Spleen (tissue), 11 donors: ENCODE measurements at regions not wholly inside any gene's neighbourhood (a gene's known extent, or its start where the extent isn't known, plus 50 kb on each side); places are given as distances from the start of the nearest gene placed in this dataset.

Experiments
- DNase-seq: peaks from one replicate; pipeline ENCODE4 v3.0.0-alpha.2; 2020
- H3K27ac ChIP-seq, 8 donors: fragments of 200-600 bp; sonication (generic) in 7 of 8; 1 replicate in 4 of 8; 2 replicates in 4 of 8; pipeline versions ENCODE4 v1.5.0 to v1.8.0; 2016 to 2021; ENCODE audit warnings: inconsistent platforms in 4 of 8, mild to moderate bottlenecking in 4 of 8, moderate library complexity in 1 of 8
- H3K27me3 ChIP-seq, 7 donors: fragments of 200-600 bp; sonication (generic) in 6 of 7; replicated peaks in 1 of 7; 1 replicate in 4 of 7; 2 replicates in 3 of 7; pipeline versions ENCODE4 v1.5.0 to v1.8.0; 2016 to 2021; ENCODE audit warnings: inconsistent platforms in 3 of 7, mild to moderate bottlenecking in 1 of 7
- H3K36me3 ChIP-seq, 6 donors: fragments of 200-600 bp; sonication (generic) in 5 of 6; 1 replicate in 4 of 6; 2 replicates in 2 of 6; pipeline versions ENCODE4 v1.5.0 to v1.8.0; 2016 to 2021; ENCODE audit warnings: inconsistent platforms in 2 of 6
- H3K4me1 ChIP-seq, 6 donors: fragments of 200-600 bp; sonication (generic) in 5 of 6; 1 replicate in 3 of 6; 2 replicates in 3 of 6; pipeline versions ENCODE4 v1.5.0 to v1.8.0; 2016 to 2021; ENCODE audit warnings: inconsistent platforms in 3 of 6
- H3K4me3 ChIP-seq, 8 donors: fragments of 200-600 bp; sonication (generic) in 7 of 8; 1 replicate in 4 of 8; 2 replicates in 4 of 8; pipeline versions ENCODE4 v1.5.0 to v1.8.0; 2016 to 2021; ENCODE audit warnings: inconsistent platforms in 4 of 8, mild to moderate bottlenecking in 4 of 8, moderate library complexity in 2 of 8
- H3K9me3 ChIP-seq, 8 donors: fragments of 200-600 bp; sonication (generic) in 7 of 8; 1 replicate in 4 of 8; 2 replicates in 4 of 8; pipeline versions ENCODE4 v1.5.0 to v1.8.0; 2016 to 2021; ENCODE audit warnings: inconsistent platforms in 4 of 8
- CTCF ChIP-seq, 11 experiments: fragments of 200-600 bp in 7 of 11; fragments of 450-650 bp in 4 of 11; sonication (generic) in 4 of 11; IDR thresholded peaks in 8 of 11; conservative IDR thresholded peaks in 3 of 11; 1 replicate in 7 of 11; 2 replicates in 4 of 11; pipeline versions ENCODE4 v1.4.0 to v1.8.0; 2016 to 2021; ENCODE audit warnings: antibody characterized with exemption in 11 of 11, inconsistent platforms in 4 of 11, mild to moderate bottlenecking in 1 of 11
- POLR2A ChIP-seq, 3 donors: fragments of 450-650 bp; IDR thresholded peaks; one replicate each; pipeline ENCODE4 v1.5.1; 2017; ENCODE audit warnings: antibody characterized with exemption in 3 of 3, mild to moderate bottlenecking in 1 of 3
- POLR2AphosphoS5 ChIP-seq, 3 donors: sonication (generic); formaldehyde crosslinking; IDR thresholded peaks; one replicate each; pipeline ENCODE4 v1.5.1; 2017; ENCODE audit warnings: antibody characterized with exemption in 3 of 3
- WGBS, 5 donors: extraction: QIAGEN DNeasy Blood & Tissue Kit in 3 of 5; methylation state at CpG; one replicate each; pipeline versions ENCODE4 v1.1.5 to v1.1.7; 2013 to 2018; 5-methylcytosine and 5-hydroxymethylcytosine counted together
- intact Hi-C: fragments of 100-400 bp; cut with DNase I; formaldehyde crosslinking; loops from one replicate; pipeline ENCODE4 v1.15.0; 2023; ENCODE audit warnings: low total_unique reads
- donor health status: healthy with polysubstance abuse.
- donor health status: DM: no; HTN: no; CAD: no; lungs with moderate emphysema.
- donor health status: DM: no; HTN: no; CAD: no.
- donor health status: Bipolar disorder and iron deficiency.
- donor health status: healthy.
- donor health status: DM: no; HTN: no; CAD: no.
- donor health status: DM: yes; HTN: yes; CAD: no.

GRCh38 chr10:8721650-8722049 lies 667.2 kb downstream of the GATA3 start:
- Histone ChIP-seq H3K4me3 (no peak overlapping the region), H3K36me3 (no peaks in the 10 kb centered on the region), H3K27me3 (no peaks in the 10 kb centered on the region), H3K9me3 (peaks cover 5 to 58% (median 43%) of the 10 kb centered on the region in 8 donors), H3K27ac (no peak overlapping the region), H3K4me1 (no peaks in the 10 kb centered on the region)
- 42 to 72% (median 66%) methylated on average over 3 of the region's 3 CpGs for WGBS, 5 donors
- TF ChIP-seq POLR2A (IDR thresholded peaks at IDR 0.05) (no peak), POLR2AphosphoS5 (IDR thresholded peaks at IDR 0.05) (no peak), CTCF (IDR thresholded peaks at IDR 0.05 in 8 of 11, conservative IDR thresholded peaks at IDR 0.05 in 3 of 11) (no peak)
- no peak for DNase-seq
- intact Hi-C loops: no loop called here

GRCh38 chr10:8722835-8723234 lies 668.3 kb downstream of the GATA3 start:
- Histone ChIP-seq H3K27me3 (no peaks in the 10 kb centered on the region), H3K9me3 (peaks cover 3 to 51% (median 36%) of the 10 kb centered on the region in 8 donors), H3K36me3 (no peaks in the 10 kb centered on the region), H3K4me3 (no peak overlapping the region), H3K4me1 (no peaks in the 10 kb centered on the region), H3K27ac (no peak overlapping the region)
- WGBS, 5 donors: 76 to 89% (median 84%) methylated on average over 4 of the region's 4 CpGs
- intact Hi-C loops: no loop called here
- no peak for DNase-seq
- no peak for TF ChIP-seq POLR2A (IDR thresholded peaks at IDR 0.05)
- no peak for TF ChIP-seq POLR2AphosphoS5 (IDR thresholded peaks at IDR 0.05)
- TF ChIP-seq CTCF (IDR thresholded peaks at IDR 0.05 in 8 of 11, conservative IDR thresholded peaks at IDR 0.05 in 3 of 11): no peak

GRCh38 chr10:8725343-8725742 lies 670.9 kb downstream of the GATA3 start:
- no peak for DNase-seq
- Histone ChIP-seq H3K27me3 (no peaks in the 10 kb centered on the region), H3K27ac (no peak overlapping the region), H3K4me1 (no peaks in the 10 kb centered on the region), H3K9me3 (peaks cover 0 to 26% (median 11%) of the 10 kb centered on the region in 8 donors), H3K36me3 (no peaks in the 10 kb centered on the region), H3K4me3 (no peak overlapping the region)
- 77 to 91% (median 84%) methylated on average over 8 of the region's 8 CpGs for WGBS, 5 donors
- TF ChIP-seq CTCF (IDR thresholded peaks at IDR 0.05 in 8 of 11, conservative IDR thresholded peaks at IDR 0.05 in 3 of 11) (no peak), POLR2AphosphoS5 (IDR thresholded peaks at IDR 0.05) (no peak), POLR2A (IDR thresholded peaks at IDR 0.05) (no peak)
- intact Hi-C loops: no loop called here

GRCh38 chr10:8726084-8726778 lies 671.7 kb downstream of the GATA3 start:
- TF ChIP-seq CTCF (IDR thresholded peaks at IDR 0.05 in 8 of 11, conservative IDR thresholded peaks at IDR 0.05 in 3 of 11) (no peak), POLR2AphosphoS5 (IDR thresholded peaks at IDR 0.05) (no peak), POLR2A (IDR thresholded peaks at IDR 0.05) (no peak)
- H3K36me3 ChIP-seq: no peaks in the 10 kb centered on the region
- H3K27ac ChIP-seq: no peak overlapping the region
- peaks cover 0 to 18% (median 9%) of the 10 kb centered on the region in 8 donors for H3K9me3 ChIP-seq
- no peaks in the 10 kb centered on the region for H3K27me3 ChIP-seq
- no peak for DNase-seq
- intact Hi-C loops: no loop called here
- H3K4me3 ChIP-seq: no peak overlapping the region
- 82 to 90% (median 85%) methylated on average over 3 of the region's 3 CpGs for WGBS, 5 donors
- no peaks in the 10 kb centered on the region for H3K4me1 ChIP-seq
